ENCODE measurements at regions not wholly inside any gene's neighbourhood (a gene's known extent, or its start where the extent isn't known, plus 50 kb on each side); places are given as distances from the start of the nearest gene placed in this dataset.

- no peak overlapping the region for H3K9ac ChIP-seq (ENCODE audit: low read depth, low read length)
- no peak overlapping the region for H2AFZ ChIP-seq (replicated peaks; ENCODE audit: low read length, poor library complexity)
- H2AK9ac ChIP-seq (replicated peaks; ENCODE audit: low read depth, low read length, poor library complexity), result no peak overlapping the region
- POLR2A ChIA-PET (ENCODE audit: unreplicated experiment), result no interaction called here
- H3K14ac ChIP-seq (replicated peaks; ENCODE audit: low read depth, low read length), result no peak overlapping the region
- no TSS peak for BruUV-seq (replicated peaks)
- no peaks in the 10 kb centered on the region for H3K27me3 ChIP-seq (ENCODE audit: control insufficient read depth, insufficient read depth, low read length)
- TF ChIP-seq RFX5 (IDR thresholded peaks at IDR 0.05; ENCODE audit: low read depth, low read length), result no peak
- no peak for TF ChIP-seq USF2 (IDR thresholded peaks at IDR 0.05; ENCODE audit: low read depth, low read length)
- no peak for TF ChIP-seq POLR2A (IDR thresholded peaks at IDR 0.05; ENCODE audit: low read depth, low read length)
- no peak overlapping the region for H4K5ac ChIP-seq (ENCODE audit: low read depth, low read length)
- H2AK5ac ChIP-seq (ENCODE audit: low read depth, low read length), result no peak overlapping the region
- H3K4me2 ChIP-seq (ENCODE audit: low read depth, low read length), result no peak overlapping the region
- H3K4me1 ChIP-seq (ENCODE audit: control insufficient read depth, insufficient read depth, low read length), result no peaks in the 10 kb centered on the region
- no peak overlapping the region for H2BK120ac ChIP-seq (ENCODE audit: low read depth, low read length)
- no peaks in the 10 kb centered on the region for H3K9me1 ChIP-seq (ENCODE audit: insufficient read depth, low read length)
- dilution Hi-C loops (cut with HindIII; ENCODE audit: low sequenced_read_pairs, unreplicated experiment) (no loop called here), intact Hi-C loops (cut with micrococcal nuclease) (no loop called here), in situ Hi-C loops (cut with MboI; ENCODE audit: low sequenced_read_pairs) (no loop called here)
- no peak overlapping the region for H4K91ac ChIP-seq (ENCODE audit: insufficient read depth, low read depth, low read length)
- no peak overlapping the region for H3K4ac ChIP-seq (ENCODE audit: low read depth, low read length)
- no peak overlapping the region for H2BK20ac ChIP-seq (ENCODE audit: low read depth, low read length)
- no peak overlapping the region for H2BK15ac ChIP-seq (ENCODE audit: low read depth, low read length)
- H3K23ac ChIP-seq (ENCODE audit: low read depth, low read length), result no peak overlapping the region
- H2BK5ac ChIP-seq (ENCODE audit: low read depth, low read length, poor library complexity, severe bottlenecking), result no peak overlapping the region
- H3K4me3 ChIP-seq (ENCODE audit: insufficient read depth, low read depth, low read length), result no peak overlapping the region
- no peak overlapping the region for H3K27ac ChIP-seq (ENCODE audit: insufficient read depth, low read length)
- no peaks in the 10 kb centered on the region for H4K20me1 ChIP-seq (ENCODE audit: insufficient read depth, low read length)
- H3K56ac ChIP-seq (ENCODE audit: extremely low read depth, insufficient read depth, low read length), result no peak overlapping the region
- H4K8ac ChIP-seq (ENCODE audit: low read depth in 2 of 2, low read length in 2 of 2), result no peak overlapping the region
- no peak for ATAC-seq (ENCODE audit: low read depth)
- no peaks in the 10 kb centered on the region for H3K79me1 ChIP-seq (ENCODE audit: low read depth in 1 of 2, low read length in 2 of 2)
- H3K18ac ChIP-seq (ENCODE audit: low read depth, low read length), result no peak overlapping the region
- H3K9me3 ChIP-seq (ENCODE audit: control insufficient read depth, insufficient read depth, low read length), result peaks cover 6% of the 10 kb centered on the region
- no CpG with 5 or more reads among the region's 4 CpGs for WGBS, 2 experiments (ENCODE audit: extremely low coverage in 2 of 2, insufficient read length in 1 of 2)
- DNase-seq, result no peak
- no peaks in the 10 kb centered on the region for H3K36me3 ChIP-seq (ENCODE audit: control insufficient read depth, insufficient read depth, low read length)
- CTCF ChIA-PET, result no interaction called here
These were observed 415.8 kb upstream of the NOVA1 start for GRCh38 chr14:27013678-27014077.

Measured in IMR-90 (cell line).